SU-DHL-6 (cell line): ENCODE measurements at regions not wholly inside any gene's neighbourhood (a gene's known extent, or its start where the extent isn't known, plus 50 kb on each side); places are given as distances from the start of the nearest gene placed in this dataset.
"Not testable (repeated sequence)": the region's sequence is repeated elsewhere in the genome, so short reads cannot be mapped to it uniquely, and the experiment has no call there.

Source experiments
- H2AFZ ChIP-seq: fragments of 200-600 bp; sonication (generic); 2 replicates; pipeline ENCODE4 v1.6.1; 2014; ENCODE audit warnings: low read depth, mild to moderate bottlenecking, moderate library complexity, mixed read lengths, antibody characterized with exemption, low read length; ENCODE audit not compliant: severe bottlenecking
- H3F3A ChIP-seq: fragments of 200-600 bp; shearing (Covaris generic); 2 replicates; pipeline ENCODE4 v1.6.0; 2016; ENCODE audit warnings: antibody characterized with exemption, mild to moderate bottlenecking; ENCODE audit not compliant: insufficient read depth
- H3K27ac ChIP-seq: fragments of 200-600 bp; sonication (generic); 2 replicates; pipeline ENCODE4 v1.5.1; 2016; ENCODE audit warnings: low read depth, mild to moderate bottlenecking, low read length, moderate library complexity, mixed read lengths
- H3K27me3 ChIP-seq: fragments of 200-600 bp; sonication (generic), shearing (Covaris generic); 2 replicates; pipeline ENCODE4 v1.6.0; 2014; ENCODE audit warnings: mild to moderate bottlenecking, low read length
- H3K36me3 ChIP-seq: fragments of 200-600 bp; sonication (generic); 2 replicates; pipeline ENCODE4 v1.6.1; 2014; ENCODE audit warnings: mild to moderate bottlenecking, low read length, mixed read lengths
- H3K4me2 ChIP-seq: fragments of 300-600, 200-600 bp; shearing (Covaris generic), sonication (generic); 2 replicates; pipeline ENCODE4 v1.6.0; 2014; ENCODE audit warnings: low read length, low read depth, mild to moderate bottlenecking; ENCODE audit not compliant: poor library complexity, severe bottlenecking
- H3K4me3 ChIP-seq: fragments of 200-600 bp; sonication (generic); 2 replicates; pipeline ENCODE4 v1.5.1; 2014; ENCODE audit warnings: antibody characterized with exemption, low read length, mild to moderate bottlenecking, mixed read lengths; ENCODE audit not compliant: insufficient read depth, poor library complexity, severe bottlenecking
- H3K79me2 ChIP-seq: fragments of 200-600 bp; sonication (generic); 2 replicates; pipeline ENCODE4 v1.6.1; 2014; ENCODE audit warnings: mild to moderate bottlenecking, low read length, moderate library complexity; ENCODE audit not compliant: insufficient read depth
- H3K9ac ChIP-seq: fragments of 200-600 bp; sonication (generic); 2 replicates; pipeline ENCODE4 v1.7.0; 2014; ENCODE audit warnings: mild to moderate bottlenecking, low read length
- H3K9me2 ChIP-seq: fragments of 200-600 bp; sonication (generic); replicated peaks from 2 replicates; pipeline ENCODE4 v1.6.1; 2014; ENCODE audit warnings: low read length; ENCODE audit not compliant: insufficient read depth
- H3K9me3 ChIP-seq: fragments of 200-600 bp; sonication (generic); 2 replicates; pipeline ENCODE4 v1.6.1; 2014; ENCODE audit warnings: low read length, mixed read lengths; ENCODE audit not compliant: insufficient read depth
- H4K20me1 ChIP-seq: fragments of 200-600 bp; sonication (generic); 2 replicates; pipeline ENCODE4 v1.6.1; 2014; ENCODE audit warnings: low read depth, mild to moderate bottlenecking, antibody characterized with exemption, low read length, moderate library complexity, mixed read lengths
- EZH2phosphoT487 ChIP-seq: fragments of 200-600 bp; sonication (generic), shearing (Covaris generic); conservative IDR thresholded peaks from 2 replicates; pipeline ENCODE4 v1.6.1; 2018; ENCODE audit warnings: mild to moderate bottlenecking, antibody characterized with exemption, low read length, moderate library complexity, mixed read lengths
- TF ChIP-seq, protein P1 (sequence below): fragments of 200-600 bp; sonication (generic); IDR thresholded peaks from one replicate; pipeline ENCODE4 v1.5.1; 2017; ENCODE audit warnings: antibody characterized with exemption, mild to moderate bottlenecking, low read length, moderate library complexity; ENCODE audit not compliant: insufficient read depth, poor library complexity, severe bottlenecking

DNA sequence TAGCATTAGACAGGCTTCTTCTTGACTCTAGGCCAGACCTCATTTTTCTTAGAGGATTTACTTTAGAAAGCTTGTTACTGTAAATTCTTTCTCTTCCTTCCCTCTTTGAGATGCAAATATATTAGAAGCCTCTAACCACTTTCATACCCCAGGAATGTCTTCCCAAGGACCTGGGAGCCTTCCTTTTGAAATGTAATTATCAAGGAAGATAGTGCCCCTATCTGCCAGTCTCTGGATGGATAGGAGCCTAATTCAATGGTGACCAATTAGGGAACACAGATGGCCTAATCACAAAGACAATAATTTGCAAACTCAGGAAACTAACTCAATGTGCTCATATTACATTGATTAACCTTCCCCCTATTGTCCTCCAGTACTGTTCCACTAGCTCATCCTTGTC, 145.6 kb upstream of the DCAF8L1 start:
- no peaks in the 10 kb centered on the region for H3K27me3 ChIP-seq
- H3K9me3 ChIP-seq = no peaks in the 10 kb centered on the region
- no peak overlapping the region for H2AFZ ChIP-seq
- H3K4me2 ChIP-seq = no peak overlapping the region
- no peaks in the 10 kb centered on the region for H3F3A ChIP-seq
- no peaks in the 10 kb centered on the region for H3K36me3 ChIP-seq
- H3K9ac ChIP-seq = no peak overlapping the region
- no peaks in the 10 kb centered on the region for H3K79me2 ChIP-seq
- no peak overlapping the region for H3K27ac ChIP-seq
- no peak overlapping the region for H3K4me3 ChIP-seq
- H3K9me2 ChIP-seq = no peaks in the 10 kb centered on the region
- no peaks in the 10 kb centered on the region for H4K20me1 ChIP-seq
- no peak for TF ChIP-seq EZH2phosphoT487
- TF ChIP-seq, protein P1, sequence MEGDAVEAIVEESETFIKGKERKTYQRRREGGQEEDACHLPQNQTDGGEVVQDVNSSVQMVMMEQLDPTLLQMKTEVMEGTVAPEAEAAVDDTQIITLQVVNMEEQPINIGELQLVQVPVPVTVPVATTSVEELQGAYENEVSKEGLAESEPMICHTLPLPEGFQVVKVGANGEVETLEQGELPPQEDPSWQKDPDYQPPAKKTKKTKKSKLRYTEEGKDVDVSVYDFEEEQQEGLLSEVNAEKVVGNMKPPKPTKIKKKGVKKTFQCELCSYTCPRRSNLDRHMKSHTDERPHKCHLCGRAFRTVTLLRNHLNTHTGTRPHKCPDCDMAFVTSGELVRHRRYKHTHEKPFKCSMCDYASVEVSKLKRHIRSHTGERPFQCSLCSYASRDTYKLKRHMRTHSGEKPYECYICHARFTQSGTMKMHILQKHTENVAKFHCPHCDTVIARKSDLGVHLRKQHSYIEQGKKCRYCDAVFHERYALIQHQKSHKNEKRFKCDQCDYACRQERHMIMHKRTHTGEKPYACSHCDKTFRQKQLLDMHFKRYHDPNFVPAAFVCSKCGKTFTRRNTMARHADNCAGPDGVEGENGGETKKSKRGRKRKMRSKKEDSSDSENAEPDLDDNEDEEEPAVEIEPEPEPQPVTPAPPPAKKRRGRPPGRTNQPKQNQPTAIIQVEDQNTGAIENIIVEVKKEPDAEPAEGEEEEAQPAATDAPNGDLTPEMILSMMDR = no peak

DNA sequence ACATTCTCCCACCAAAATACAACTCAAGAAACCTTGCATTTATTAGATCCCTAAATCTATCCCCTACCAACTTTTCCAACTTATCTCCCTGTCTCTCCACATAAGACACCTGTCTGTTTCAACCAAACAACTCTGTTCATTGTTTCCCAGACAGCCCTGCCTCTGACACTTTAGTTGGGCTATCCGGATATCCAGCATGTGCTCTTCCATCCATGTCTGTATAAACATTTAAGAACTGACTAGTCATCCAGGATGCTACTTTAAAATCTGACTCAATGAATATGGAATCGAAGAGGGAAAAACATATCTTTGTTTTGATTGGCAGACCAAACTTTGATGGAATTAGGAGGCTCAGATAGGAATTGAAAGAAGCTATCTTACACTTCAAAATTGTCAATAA, 143.2 kb upstream of the DCAF8L1 start:
- H3F3A ChIP-seq = no peaks in the 10 kb centered on the region
- no peaks in the 10 kb centered on the region for H3K27me3 ChIP-seq
- H3K9ac ChIP-seq = no peak overlapping the region
- no peaks in the 10 kb centered on the region for H3K9me2 ChIP-seq
- H2AFZ ChIP-seq = no peak overlapping the region
- H3K4me3 ChIP-seq = no peak overlapping the region
- no peak overlapping the region for H3K27ac ChIP-seq
- no peaks in the 10 kb centered on the region for H3K36me3 ChIP-seq
- H4K20me1 ChIP-seq = no peaks in the 10 kb centered on the region
- no peak overlapping the region for H3K4me2 ChIP-seq
- H3K79me2 ChIP-seq = no peaks in the 10 kb centered on the region
- H3K9me3 ChIP-seq = no peaks in the 10 kb centered on the region
- TF ChIP-seq EZH2phosphoT487 = no peak
- TF ChIP-seq, protein P1 = no peak

- not testable (repeated sequence) for H3K27ac ChIP-seq, H3F3A ChIP-seq, H4K20me1 ChIP-seq, H3K9me2 ChIP-seq, H3K79me2 ChIP-seq, H3K4me3 ChIP-seq, H3K27me3 ChIP-seq, H2AFZ ChIP-seq, H3K9me3 ChIP-seq, H3K4me2 ChIP-seq, H3K36me3 ChIP-seq, H3K9ac ChIP-seq
Measured at GRCh38 chrX:28120580-28121245, 139.5 kb upstream of the DCAF8L1 start.

GRCh38 chrX:28120072-28120471, 138.8 kb upstream of the DCAF8L1 start:
- Histone ChIP-seq H3K79me2 (no peaks in the 10 kb centered on the region), H3K9me2 (no peaks in the 10 kb centered on the region), H4K20me1 (no peaks in the 10 kb centered on the region), H3K9ac (no peak overlapping the region), H3K4me3 (no peak overlapping the region), H3K27me3 (no peaks in the 10 kb centered on the region), H2AFZ (no peak overlapping the region), H3K4me2 (no peak overlapping the region), H3F3A (no peaks in the 10 kb centered on the region), H3K36me3 (no peaks in the 10 kb centered on the region), H3K9me3 (no peaks in the 10 kb centered on the region), H3K27ac (no peak overlapping the region)
- no peak for TF ChIP-seq EZH2phosphoT487
- TF ChIP-seq, protein P1 = no peak
